ENCODE measurements at regions not wholly inside any gene's neighbourhood (a gene's known extent, or its start where the extent isn't known, plus 50 kb on each side); places are given as distances from the start of the nearest gene placed in this dataset.

DNA sequence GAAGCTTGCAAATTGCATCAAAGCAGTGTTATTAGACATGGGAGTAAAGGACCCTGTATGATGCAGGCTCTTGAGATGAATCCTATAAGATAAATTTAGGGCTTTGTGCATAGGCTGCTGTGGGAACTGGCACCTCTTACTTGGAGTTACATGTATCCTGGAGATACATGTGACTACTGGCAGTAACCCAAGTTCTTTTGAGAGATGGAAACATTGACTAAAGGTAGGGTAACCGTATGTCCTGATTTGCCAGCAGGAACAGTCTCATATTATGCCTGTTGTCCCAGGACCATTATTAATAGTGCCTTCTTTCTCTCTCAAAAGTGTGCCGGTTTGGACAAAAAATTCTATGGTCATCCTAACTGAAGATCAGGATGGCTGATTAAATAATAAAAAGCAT lies 195.4 kb downstream of the LACC1 start:
- TF ChIP-seq, protein P1, sequence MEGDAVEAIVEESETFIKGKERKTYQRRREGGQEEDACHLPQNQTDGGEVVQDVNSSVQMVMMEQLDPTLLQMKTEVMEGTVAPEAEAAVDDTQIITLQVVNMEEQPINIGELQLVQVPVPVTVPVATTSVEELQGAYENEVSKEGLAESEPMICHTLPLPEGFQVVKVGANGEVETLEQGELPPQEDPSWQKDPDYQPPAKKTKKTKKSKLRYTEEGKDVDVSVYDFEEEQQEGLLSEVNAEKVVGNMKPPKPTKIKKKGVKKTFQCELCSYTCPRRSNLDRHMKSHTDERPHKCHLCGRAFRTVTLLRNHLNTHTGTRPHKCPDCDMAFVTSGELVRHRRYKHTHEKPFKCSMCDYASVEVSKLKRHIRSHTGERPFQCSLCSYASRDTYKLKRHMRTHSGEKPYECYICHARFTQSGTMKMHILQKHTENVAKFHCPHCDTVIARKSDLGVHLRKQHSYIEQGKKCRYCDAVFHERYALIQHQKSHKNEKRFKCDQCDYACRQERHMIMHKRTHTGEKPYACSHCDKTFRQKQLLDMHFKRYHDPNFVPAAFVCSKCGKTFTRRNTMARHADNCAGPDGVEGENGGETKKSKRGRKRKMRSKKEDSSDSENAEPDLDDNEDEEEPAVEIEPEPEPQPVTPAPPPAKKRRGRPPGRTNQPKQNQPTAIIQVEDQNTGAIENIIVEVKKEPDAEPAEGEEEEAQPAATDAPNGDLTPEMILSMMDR (IDR thresholded peaks at IDR 0.05), result no peak
- TF ChIP-seq POLR2A (IDR thresholded peaks at IDR 0.05), result no peak

Data from suprapubic skin (tissue), 3 donors.